KMS-11 (cell line): ENCODE measurements at regions not wholly inside any gene's neighbourhood (a gene's known extent, or its start where the extent isn't known, plus 50 kb on each side); places are given as distances from the start of the nearest gene placed in this dataset.

Experiments
- H2AFZ ChIP-seq: fragments of 200-600 bp; sonication (generic); 2 replicates; pipeline ENCODE4 v1.6.1; 2016; ENCODE audit warnings: antibody characterized with exemption, mixed run types, low read depth
- H3K27ac ChIP-seq: fragments of 200-600 bp; sonication (generic); 2 replicates; pipeline ENCODE4 v1.6.1; 2016; ENCODE audit warnings: mild to moderate bottlenecking, mixed run types
- H3K27me3 ChIP-seq: fragments of 200-600 bp; sonication (generic); 2 replicates; pipeline ENCODE4 v1.6.1; 2017; ENCODE audit warnings: mild to moderate bottlenecking, low read depth, mixed run types, moderate library complexity; ENCODE audit not compliant: insufficient read depth
- H3K36me3 ChIP-seq: fragments of 200-600 bp; sonication (generic); 2 replicates; pipeline ENCODE4 v1.6.1; 2017; ENCODE audit warnings: mild to moderate bottlenecking, mixed run types; ENCODE audit not compliant: insufficient read depth
- H3K4me1 ChIP-seq: fragments of 200-600 bp; sonication (generic); 2 replicates; pipeline ENCODE4 v1.6.1; 2016; ENCODE audit warnings: mild to moderate bottlenecking, low read depth, mixed run types; ENCODE audit not compliant: poor library complexity, severe bottlenecking
- H3K4me2 ChIP-seq: fragments of 200-600 bp; sonication (generic); 2 replicates; pipeline ENCODE4 v1.7.0; 2016; ENCODE audit warnings: mild to moderate bottlenecking, mixed run types
- H3K4me3 ChIP-seq: fragments of 200-600 bp; sonication (generic); IDR thresholded peaks from 2 replicates; pipeline ENCODE4 v1.6.1; 2017; ENCODE audit warnings: low read depth, low read length, mixed read lengths; ENCODE audit not compliant: insufficient read depth
- H3K79me2 ChIP-seq: fragments of 200-600 bp; sonication (generic); 2 replicates; pipeline ENCODE4 v1.6.1; 2016; ENCODE audit warnings: low read depth, mixed run types; ENCODE audit not compliant: insufficient read depth
- H3K9ac ChIP-seq: fragments of 200-600 bp; sonication (generic); 2 replicates; pipeline ENCODE4 v1.6.1; 2016; ENCODE audit warnings: mild to moderate bottlenecking, mixed run types
- H4K20me1 ChIP-seq: fragments of 200-600 bp; sonication (generic); 2 replicates; pipeline ENCODE4 v1.6.1; 2016; ENCODE audit warnings: mild to moderate bottlenecking, mixed run types; ENCODE audit not compliant: insufficient read depth
- CTCF ChIP-seq: fragments of 200-600 bp; sonication (generic); conservative IDR thresholded peaks from 2 replicates; pipeline ENCODE4 v1.6.1; 2017; ENCODE audit warnings: low read depth, mild to moderate bottlenecking, antibody characterized with exemption, low read length, moderate library complexity, mixed read lengths

GRCh38 chr11:38296211-38296776, 1698.3 kb upstream of the RAG2 start:
- H3K9ac ChIP-seq = no peak overlapping the region
- no peak overlapping the region for H3K4me3 ChIP-seq
- no peaks in the 10 kb centered on the region for H3K79me2 ChIP-seq
- no peaks in the 10 kb centered on the region for H3K4me1 ChIP-seq
- H2AFZ ChIP-seq = no peak overlapping the region
- H4K20me1 ChIP-seq = no peaks in the 10 kb centered on the region
- H3K27me3 ChIP-seq = no peaks in the 10 kb centered on the region
- no peaks in the 10 kb centered on the region for H3K36me3 ChIP-seq
- H3K4me2 ChIP-seq = no peak overlapping the region
- TF ChIP-seq CTCF = no peak
- H3K27ac ChIP-seq = no peak overlapping the region

GRCh38 chr11:38282718-38283117, 1684.7 kb upstream of the RAG2 start:
- H3K9ac ChIP-seq = no peak overlapping the region
- H2AFZ ChIP-seq = no peak overlapping the region
- no peaks in the 10 kb centered on the region for H3K4me1 ChIP-seq
- no peaks in the 10 kb centered on the region for H3K27me3 ChIP-seq
- H3K4me2 ChIP-seq = no peak overlapping the region
- no peaks in the 10 kb centered on the region for H3K79me2 ChIP-seq
- H4K20me1 ChIP-seq = no peaks in the 10 kb centered on the region
- H3K36me3 ChIP-seq = no peaks in the 10 kb centered on the region
- H3K4me3 ChIP-seq = no peak overlapping the region
- no peak overlapping the region for H3K27ac ChIP-seq
- no peak for TF ChIP-seq CTCF

GRCh38 chr11:38278457-38279141, 1680.6 kb upstream of the RAG2 start:
- no peak for TF ChIP-seq CTCF
- no peaks in the 10 kb centered on the region for H3K79me2 ChIP-seq
- H3K36me3 ChIP-seq = no peaks in the 10 kb centered on the region
- H3K27me3 ChIP-seq = no peaks in the 10 kb centered on the region
- no peak overlapping the region for H3K27ac ChIP-seq
- H3K9ac ChIP-seq = no peak overlapping the region
- H3K4me1 ChIP-seq = no peaks in the 10 kb centered on the region
- H3K4me2 ChIP-seq = no peak overlapping the region
- H2AFZ ChIP-seq = no peak overlapping the region
- H3K4me3 ChIP-seq = no peak overlapping the region
- no peaks in the 10 kb centered on the region for H4K20me1 ChIP-seq

GRCh38 chr11:38274031-38274430, 1676.0 kb upstream of the RAG2 start:
- no peak overlapping the region for H3K4me2 ChIP-seq
- H3K4me3 ChIP-seq = no peak overlapping the region

More at GRCh38 chr11:38274031-38274430, 1676.0 kb upstream of the RAG2 start:
- Histone ChIP-seq H3K27ac (no peak overlapping the region), H2AFZ (no peak overlapping the region), H3K4me1 (no peaks in the 10 kb centered on the region), H3K27me3 (no peaks in the 10 kb centered on the region), H4K20me1 (no peaks in the 10 kb centered on the region), H3K79me2 (no peaks in the 10 kb centered on the region), H3K36me3 (no peaks in the 10 kb centered on the region), H3K9ac (no peak overlapping the region)
- no peak for TF ChIP-seq CTCF
